ENCODE measurements at regions not wholly inside any gene's neighbourhood (a gene's known extent, or its start where the extent isn't known, plus 50 kb on each side); places are given as distances from the start of the nearest gene placed in this dataset.
"Not testable (repeated sequence)": the region's sequence is repeated elsewhere in the genome, so short reads cannot be mapped to it uniquely, and the experiment has no call there.

- DNase-seq (ENCODE audit: low read depth, low spot score) = no peak
- H3K4me3 ChIP-seq (ENCODE audit: low read depth, low read length) = no peak overlapping the region
- ChIA-PET POLR2A (no interaction called here), CTCF (no interaction called here)
- TF ChIP-seq CTCF (IDR thresholded peaks at IDR 0.05; ENCODE audit: insufficient read depth, low read length, missing control alignments) = no peak
Measured at GRCh38 chr5:99775189-99775588, 760.0 kb upstream of the FAM174A start.

- no peak for TF ChIP-seq CTCF (IDR thresholded peaks at IDR 0.05; ENCODE audit: insufficient read depth, low read length, missing control alignments)
- ChIA-PET POLR2A (no interaction called here), CTCF (no interaction called here)
- no peak for DNase-seq (ENCODE audit: low read depth, low spot score)
- H3K4me3 ChIP-seq (ENCODE audit: low read depth, low read length) = no peak overlapping the region
Measured at GRCh38 chr5:99773290-99773689, 761.9 kb upstream of the FAM174A start.

- no peak for DNase-seq (ENCODE audit: low read depth, low spot score)
- ChIA-PET POLR2A (no interaction called here), CTCF (no interaction called here)
- no peak for TF ChIP-seq CTCF (IDR thresholded peaks at IDR 0.05; ENCODE audit: insufficient read depth, low read length, missing control alignments)
- H3K4me3 ChIP-seq (ENCODE audit: low read depth, low read length) = no peak overlapping the region
Measured at GRCh38 chr5:99771296-99771695, 763.9 kb upstream of the FAM174A start.

- no peak for DNase-seq (ENCODE audit: low read depth, low spot score)
- no peak overlapping the region for H3K4me3 ChIP-seq (ENCODE audit: low read depth, low read length)
- POLR2A ChIA-PET = no interaction called here
- CTCF ChIA-PET = no interaction called here
- no peak for TF ChIP-seq CTCF (IDR thresholded peaks at IDR 0.05; ENCODE audit: insufficient read depth, low read length, missing control alignments)
Measured at GRCh38 chr5:99765011-99765410, 770.2 kb upstream of the FAM174A start.

- no peak for TF ChIP-seq CTCF (IDR thresholded peaks at IDR 0.05; ENCODE audit: insufficient read depth, low read length, missing control alignments)
- no peak for DNase-seq (ENCODE audit: low read depth, low spot score)
- H3K4me3 ChIP-seq (ENCODE audit: low read depth, low read length) = no peak overlapping the region
- CTCF ChIA-PET = no interaction called here
- POLR2A ChIA-PET = no interaction called here
Measured at GRCh38 chr5:99763021-99763774, 772.0 kb upstream of the FAM174A start.

GRCh38 chr5:99747342-99747741, 787.8 kb upstream of the FAM174A start:
- DNase-seq (ENCODE audit: low read depth, low spot score) = no peak
- POLR2A ChIA-PET = no interaction called here
- no peak for TF ChIP-seq CTCF (IDR thresholded peaks at IDR 0.05; ENCODE audit: insufficient read depth, low read length, missing control alignments)
- no peak overlapping the region for H3K4me3 ChIP-seq (ENCODE audit: low read depth, low read length)
- CTCF ChIA-PET = no interaction called here

- POLR2A ChIA-PET, CTCF ChIA-PET: not testable (repeated sequence)
Measured at GRCh38 chr5:99733146-99733545, 802.0 kb upstream of the FAM174A start.

GRCh38 chr5:99730653-99731052, 801.8 kb upstream of the CHD1 start:
- POLR2A ChIA-PET; H3K4me3 ChIP-seq (ENCODE audit: low read depth, low read length); CTCF ChIA-PET; DNase-seq (ENCODE audit: low read depth, low spot score): not testable (repeated sequence)

More at GRCh38 chr5:99733146-99733545, 802.0 kb upstream of the FAM174A start:
- H3K4me3 ChIP-seq (ENCODE audit: low read depth, low read length); DNase-seq (ENCODE audit: low read depth, low spot score): not testable (repeated sequence)

Measured in AG04449 (cell line).